ENCODE measurements at regions not wholly inside any gene's neighbourhood (a gene's known extent, or its start where the extent isn't known, plus 50 kb on each side); places are given as distances from the start of the nearest gene placed in this dataset.
A peak's percentile ranks its signal among the peaks of the same experiment; 100 is the strongest.

- Histone ChIP-seq H3K27me3 (ENCODE audit: control insufficient read depth, insufficient read depth, low read length) (no peaks in the 10 kb centered on the region), H3K27ac (ENCODE audit: low read depth, low read length) (no peak overlapping the region), H3K4me3 (ENCODE audit: low read depth, low read length) (no peak overlapping the region), H3K9me3 (ENCODE audit: control insufficient read depth, insufficient read depth, low read length) (no peaks in the 10 kb centered on the region)
- TF ChIP-seq CTCF (IDR thresholded peaks at IDR 0.05; ENCODE audit: low read depth, low read length), result no peak
- DNase-seq (ENCODE audit: low read depth, low spot score), result no peak
- ChIA-PET CTCF (no interaction called here), POLR2A (no interaction called here)
Observed at GRCh38 chr12:19852100-19852855, 413.0 kb downstream of the AEBP2 start.

- ChIA-PET CTCF (no interaction called here), POLR2A (no interaction called here)
- Histone ChIP-seq H3K27me3 (ENCODE audit: control insufficient read depth, insufficient read depth, low read length) (no peaks in the 10 kb centered on the region), H3K27ac (ENCODE audit: low read depth, low read length) (peak overlapping the region; percentile 40), H3K9me3 (ENCODE audit: control insufficient read depth, insufficient read depth, low read length) (no peaks in the 10 kb centered on the region), H3K4me3 (ENCODE audit: low read depth, low read length) (no peak overlapping the region)
- no peak for TF ChIP-seq CTCF (IDR thresholded peaks at IDR 0.05; ENCODE audit: low read depth, low read length)
- no peak for DNase-seq (ENCODE audit: low read depth, low spot score)
Observed at GRCh38 chr12:19855851-19856250, 416.6 kb downstream of the AEBP2 start.

GRCh38 chr12:19856389-19856788, 417.1 kb downstream of the AEBP2 start:
- CTCF ChIA-PET, result no interaction called here

GRCh38 chr12:19857204-19857603, 417.9 kb downstream of the AEBP2 start:
- CTCF ChIA-PET, result no interaction called here
- DNase-seq (ENCODE audit: low read depth, low spot score), result no peak
- Histone ChIP-seq H3K9me3 (ENCODE audit: control insufficient read depth, insufficient read depth, low read length) (no peaks in the 10 kb centered on the region), H3K4me3 (ENCODE audit: low read depth, low read length) (no peak overlapping the region), H3K27me3 (ENCODE audit: control insufficient read depth, insufficient read depth, low read length) (no peaks in the 10 kb centered on the region), H3K27ac (ENCODE audit: low read depth, low read length) (no peak overlapping the region)
- TF ChIP-seq CTCF (IDR thresholded peaks at IDR 0.05; ENCODE audit: low read depth, low read length), result no peak
- POLR2A ChIA-PET, result no interaction called here

More at GRCh38 chr12:19856389-19856788, 417.1 kb downstream of the AEBP2 start:
- Histone ChIP-seq H3K4me3 (ENCODE audit: low read depth, low read length) (no peak overlapping the region), H3K9me3 (ENCODE audit: control insufficient read depth, insufficient read depth, low read length) (no peaks in the 10 kb centered on the region), H3K27me3 (ENCODE audit: control insufficient read depth, insufficient read depth, low read length) (no peaks in the 10 kb centered on the region), H3K27ac (ENCODE audit: low read depth, low read length) (no peak overlapping the region)
- POLR2A ChIA-PET, result no interaction called here
- TF ChIP-seq CTCF (IDR thresholded peaks at IDR 0.05; ENCODE audit: low read depth, low read length), result no peak
- DNase-seq (ENCODE audit: low read depth, low spot score), result no peak

- Histone ChIP-seq H3K27ac (ENCODE audit: low read depth, low read length) (no peak overlapping the region), H3K27me3 (ENCODE audit: control insufficient read depth, insufficient read depth, low read length) (no peaks in the 10 kb centered on the region), H3K4me3 (ENCODE audit: low read depth, low read length) (no peak overlapping the region), H3K9me3 (ENCODE audit: control insufficient read depth, insufficient read depth, low read length) (no peaks in the 10 kb centered on the region)
- CTCF ChIA-PET, result no interaction called here
- POLR2A ChIA-PET, result no interaction called here
- TF ChIP-seq CTCF (IDR thresholded peaks at IDR 0.05; ENCODE audit: low read depth, low read length), result no peak
- no peak for DNase-seq (ENCODE audit: low read depth, low spot score)
Observed at GRCh38 chr12:19867151-19867550, 427.9 kb downstream of the AEBP2 start.
